ENCODE measurements at regions not wholly inside any gene's neighbourhood (a gene's known extent, or its start where the extent isn't known, plus 50 kb on each side); places are given as distances from the start of the nearest gene placed in this dataset.

DNA sequence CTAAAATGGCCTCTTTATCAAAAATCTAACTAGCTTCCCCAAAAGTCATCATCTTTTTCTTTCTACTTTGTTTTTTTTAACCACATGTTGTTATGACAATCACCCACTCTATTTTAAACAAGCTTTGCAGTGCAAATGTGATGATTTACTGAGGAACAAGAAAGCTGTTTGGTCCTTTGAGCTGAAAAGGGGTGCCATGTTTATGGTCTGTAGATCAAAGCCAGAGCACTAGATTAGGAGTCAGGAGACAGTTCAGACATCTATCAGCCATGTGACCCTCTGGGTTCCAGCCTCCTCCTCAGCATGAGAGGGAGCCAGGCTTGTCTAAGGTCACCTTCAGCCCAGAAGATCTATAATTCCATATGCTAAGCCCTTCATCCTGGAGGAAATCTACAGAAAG is 65.9 kb downstream of the RPL22L1 start:
- dilution Hi-C loops (cut with MboI; ENCODE audit: extremely low pct_ligation_motif_present, low sequenced_read_pairs), result no loop called here
- Histone ChIP-seq H3K9ac (ENCODE audit: control insufficient read depth, extremely low read depth, insufficient read depth, low read length) (no peak overlapping the region), H3K9me3 (ENCODE audit: control insufficient read depth, low read depth, low read length) (no peaks in the 10 kb centered on the region), H3K36me3 (ENCODE audit: control insufficient read depth in 2 of 2, extremely low read depth in 1 of 2, insufficient read depth in 2 of 2, low read length in 2 of 2) (no peaks in the 10 kb centered on the region), H3K27me3 (ENCODE audit: control insufficient read depth, extremely low read depth, insufficient read depth, low read length) (no peaks in the 10 kb centered on the region), H2AFZ (ENCODE audit: control insufficient read depth, low read length) (no peak overlapping the region), H3K9me1 (ENCODE audit: control insufficient read depth, extremely low read depth, insufficient read depth, low read length) (no peaks in the 10 kb centered on the region), H4K20me1 (ENCODE audit: control insufficient read depth, extremely low read depth, insufficient read depth, low read length) (no peaks in the 10 kb centered on the region), H3K4me1 (ENCODE audit: control insufficient read depth, extremely low read depth, insufficient read depth, low read length) (peaks cover 17% of the 10 kb centered on the region), H3K27ac (ENCODE audit: control insufficient read depth, insufficient read depth, low read length) (no peak overlapping the region), H3K79me2 (ENCODE audit: control insufficient read depth, insufficient read depth, low read length) (no peaks in the 10 kb centered on the region), H3K4me2 (ENCODE audit: control insufficient read depth, extremely low read depth, insufficient read depth, low read depth, low read length) (no peak overlapping the region), H3K4me3 (ENCODE audit: control insufficient read depth in 2 of 3, extremely low read depth in 1 of 3, insufficient read depth in 2 of 3, low read depth in 1 of 3, low read length in 3 of 3) (no peak overlapping the region)
- FAIRE-seq (no peak), DNase-seq (ENCODE audit: low read depth, low spot score) (no peak)
- TF ChIP-seq, protein P1, sequence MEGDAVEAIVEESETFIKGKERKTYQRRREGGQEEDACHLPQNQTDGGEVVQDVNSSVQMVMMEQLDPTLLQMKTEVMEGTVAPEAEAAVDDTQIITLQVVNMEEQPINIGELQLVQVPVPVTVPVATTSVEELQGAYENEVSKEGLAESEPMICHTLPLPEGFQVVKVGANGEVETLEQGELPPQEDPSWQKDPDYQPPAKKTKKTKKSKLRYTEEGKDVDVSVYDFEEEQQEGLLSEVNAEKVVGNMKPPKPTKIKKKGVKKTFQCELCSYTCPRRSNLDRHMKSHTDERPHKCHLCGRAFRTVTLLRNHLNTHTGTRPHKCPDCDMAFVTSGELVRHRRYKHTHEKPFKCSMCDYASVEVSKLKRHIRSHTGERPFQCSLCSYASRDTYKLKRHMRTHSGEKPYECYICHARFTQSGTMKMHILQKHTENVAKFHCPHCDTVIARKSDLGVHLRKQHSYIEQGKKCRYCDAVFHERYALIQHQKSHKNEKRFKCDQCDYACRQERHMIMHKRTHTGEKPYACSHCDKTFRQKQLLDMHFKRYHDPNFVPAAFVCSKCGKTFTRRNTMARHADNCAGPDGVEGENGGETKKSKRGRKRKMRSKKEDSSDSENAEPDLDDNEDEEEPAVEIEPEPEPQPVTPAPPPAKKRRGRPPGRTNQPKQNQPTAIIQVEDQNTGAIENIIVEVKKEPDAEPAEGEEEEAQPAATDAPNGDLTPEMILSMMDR (optimal IDR thresholded peaks at IDR 0.05 in 1 of 3, IDR thresholded peaks at IDR 0.05 in 1 of 3, conservative IDR thresholded peaks at IDR 0.05 in 1 of 3; ENCODE audit: extremely low read depth in 1 of 3, insufficient read depth in 2 of 3, low read length in 3 of 3), result no peak
- no peak for TF ChIP-seq EZH2 (IDR thresholded peaks at IDR 0.05; ENCODE audit: low read length)

DNA sequence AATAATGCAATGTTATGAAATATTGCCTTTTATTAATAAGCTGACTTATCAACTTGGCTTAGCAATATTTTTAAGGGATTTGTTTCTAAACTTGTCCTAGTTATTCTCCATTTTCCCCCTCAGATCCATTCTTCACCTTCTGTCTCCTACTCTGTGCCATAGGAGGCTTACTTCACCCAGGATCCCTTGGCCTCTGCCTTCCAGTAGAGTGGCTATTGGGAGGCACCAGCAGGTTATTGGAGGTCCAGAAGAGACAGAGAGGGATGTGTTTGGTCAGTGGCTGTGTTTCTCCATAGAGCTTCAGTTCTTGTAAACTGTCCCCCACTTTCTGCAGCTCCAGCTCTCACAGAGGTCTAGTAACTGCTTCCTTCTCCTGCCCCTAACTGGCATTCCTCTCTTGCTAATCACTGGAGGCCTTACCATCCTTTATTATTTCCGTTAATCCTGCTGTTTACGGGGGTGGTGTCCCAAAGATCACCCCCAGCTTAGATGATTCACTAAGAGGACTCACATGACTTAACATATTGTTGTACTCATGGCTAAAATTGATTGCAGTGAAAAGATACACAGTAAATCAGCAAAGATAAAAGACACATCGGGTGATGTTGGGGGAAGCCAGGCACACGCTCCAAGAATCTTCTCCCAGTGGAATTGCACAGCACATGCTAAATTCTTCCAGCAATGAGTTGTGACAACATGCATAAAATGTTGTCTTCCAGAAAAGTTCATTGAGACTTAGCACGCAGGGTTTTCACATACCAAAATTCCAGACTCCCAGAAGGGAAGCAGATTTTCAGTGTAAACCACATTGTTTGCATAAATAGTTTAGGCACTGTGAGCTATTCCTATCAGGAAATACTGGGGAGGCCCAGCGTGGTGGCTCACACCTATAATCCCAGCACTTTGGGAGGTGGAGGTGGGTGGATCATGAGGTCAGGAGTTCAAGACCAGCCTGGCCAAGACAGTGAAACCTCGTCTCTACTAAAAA is 67.5 kb downstream of the RPL22L1 start:
- peak; percentile 77 for FAIRE-seq
- dilution Hi-C loops (cut with MboI; ENCODE audit: extremely low pct_ligation_motif_present, low sequenced_read_pairs), result no loop called here
- Histone ChIP-seq H3K9ac (ENCODE audit: control insufficient read depth, extremely low read depth, insufficient read depth, low read length) (no peak overlapping the region), H4K20me1 (ENCODE audit: control insufficient read depth, extremely low read depth, insufficient read depth, low read length) (no peaks in the 10 kb centered on the region), H3K27ac (ENCODE audit: control insufficient read depth, insufficient read depth, low read length) (no peak overlapping the region), H3K36me3 (ENCODE audit: control insufficient read depth in 2 of 2, extremely low read depth in 1 of 2, insufficient read depth in 2 of 2, low read length in 2 of 2) (no peaks in the 10 kb centered on the region), H3K9me1 (ENCODE audit: control insufficient read depth, extremely low read depth, insufficient read depth, low read length) (no peaks in the 10 kb centered on the region), H3K9me3 (ENCODE audit: control insufficient read depth, low read depth, low read length) (no peaks in the 10 kb centered on the region), H3K4me3 (ENCODE audit: control insufficient read depth in 2 of 3, extremely low read depth in 1 of 3, insufficient read depth in 2 of 3, low read depth in 1 of 3, low read length in 3 of 3) (no peak overlapping the region), H3K79me2 (ENCODE audit: control insufficient read depth, insufficient read depth, low read length) (no peaks in the 10 kb centered on the region), H3K4me2 (ENCODE audit: control insufficient read depth, extremely low read depth, insufficient read depth, low read depth, low read length) (no peak overlapping the region), H3K4me1 (ENCODE audit: control insufficient read depth, extremely low read depth, insufficient read depth, low read length) (peaks cover 9% of the 10 kb centered on the region), H2AFZ (ENCODE audit: control insufficient read depth, low read length) (peak overlapping the region; percentile 20), H3K27me3 (ENCODE audit: control insufficient read depth, extremely low read depth, insufficient read depth, low read length) (no peaks in the 10 kb centered on the region)
- no peak for TF ChIP-seq EZH2 (IDR thresholded peaks at IDR 0.05; ENCODE audit: low read length)
- TF ChIP-seq, protein P1 (optimal IDR thresholded peaks at IDR 0.05 in 1 of 3, IDR thresholded peaks at IDR 0.05 in 1 of 3, conservative IDR thresholded peaks at IDR 0.05 in 1 of 3; ENCODE audit: extremely low read depth in 1 of 3, insufficient read depth in 2 of 3, low read length in 3 of 3), result no peak
- DNase-seq (ENCODE audit: low read depth, low spot score), result no peak
